DND-41 (cell line): ENCODE measurements at regions not wholly inside any gene's neighbourhood (a gene's known extent, or its start where the extent isn't known, plus 50 kb on each side); places are given as distances from the start of the nearest gene placed in this dataset.

Experiments
- EZH2 ChIP-seq: IDR thresholded peaks from 3 replicates; pipeline ENCODE4 v1.6.1; 2012; ENCODE audit warnings: borderline replicate concordance, low read depth, mild to moderate bottlenecking, moderate library complexity, low read length, inconsistent platforms; ENCODE audit not compliant: severe bottlenecking
- TF ChIP-seq, protein P1 (sequence below): IDR thresholded peaks from 2 replicates; pipeline ENCODE4 v1.5.1; 2012; ENCODE audit warnings: borderline replicate concordance, low read length, moderate library complexity, mild to moderate bottlenecking; ENCODE audit not compliant: poor library complexity, severe bottlenecking; ENCODE audit errors: extremely low read depth

GRCh38 chr1:213552045-213552444 is 435.7 kb upstream of the PROX1 start:
- TF ChIP-seq, protein P1, sequence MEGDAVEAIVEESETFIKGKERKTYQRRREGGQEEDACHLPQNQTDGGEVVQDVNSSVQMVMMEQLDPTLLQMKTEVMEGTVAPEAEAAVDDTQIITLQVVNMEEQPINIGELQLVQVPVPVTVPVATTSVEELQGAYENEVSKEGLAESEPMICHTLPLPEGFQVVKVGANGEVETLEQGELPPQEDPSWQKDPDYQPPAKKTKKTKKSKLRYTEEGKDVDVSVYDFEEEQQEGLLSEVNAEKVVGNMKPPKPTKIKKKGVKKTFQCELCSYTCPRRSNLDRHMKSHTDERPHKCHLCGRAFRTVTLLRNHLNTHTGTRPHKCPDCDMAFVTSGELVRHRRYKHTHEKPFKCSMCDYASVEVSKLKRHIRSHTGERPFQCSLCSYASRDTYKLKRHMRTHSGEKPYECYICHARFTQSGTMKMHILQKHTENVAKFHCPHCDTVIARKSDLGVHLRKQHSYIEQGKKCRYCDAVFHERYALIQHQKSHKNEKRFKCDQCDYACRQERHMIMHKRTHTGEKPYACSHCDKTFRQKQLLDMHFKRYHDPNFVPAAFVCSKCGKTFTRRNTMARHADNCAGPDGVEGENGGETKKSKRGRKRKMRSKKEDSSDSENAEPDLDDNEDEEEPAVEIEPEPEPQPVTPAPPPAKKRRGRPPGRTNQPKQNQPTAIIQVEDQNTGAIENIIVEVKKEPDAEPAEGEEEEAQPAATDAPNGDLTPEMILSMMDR: no peak
- TF ChIP-seq EZH2: no peak
